AG20443 (cell line): ENCODE measurements at regions not wholly inside any gene's neighbourhood (a gene's known extent, or its start where the extent isn't known, plus 50 kb on each side); places are given as distances from the start of the nearest gene placed in this dataset.
A peak's percentile ranks its signal among the peaks of the same experiment; 100 is the strongest.

Experiments
- DNase-seq: peaks from one replicate; pipeline ENCODE4 v3.0.0; 2012; ENCODE audit warnings: low spot score, mixed read lengths

GRCh38 chr10:28783087-28783486 is 105.8 kb downstream of the BAMBI start:
- DNase-seq = no peak

GRCh38 chr10:28785018-28785417 is 107.7 kb downstream of the BAMBI start:
- DNase-seq = no peak

GRCh38 chr10:28788252-28788651 is 110.9 kb downstream of the BAMBI start:
- no peak for DNase-seq

DNA sequence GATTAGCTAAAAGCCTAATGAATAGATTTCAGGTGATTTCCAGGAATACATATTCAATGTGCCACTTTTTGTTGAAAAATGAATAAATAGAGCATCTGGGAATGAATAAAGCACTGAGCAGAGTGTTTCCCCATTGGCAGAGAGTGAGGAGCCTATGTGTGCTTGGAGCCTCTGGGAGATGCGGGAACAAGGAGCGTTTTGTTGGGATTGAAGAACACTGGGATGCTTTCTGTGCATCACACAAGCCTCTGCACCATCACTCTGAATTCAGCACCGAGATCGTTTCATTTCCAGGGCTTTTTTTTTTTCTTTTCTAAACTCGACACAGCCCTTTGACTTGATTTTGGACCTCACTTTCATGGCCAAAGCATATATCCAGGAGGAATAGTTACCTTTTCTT is 111.4 kb downstream of the BAMBI start:
- DNase-seq = no peak

DNA sequence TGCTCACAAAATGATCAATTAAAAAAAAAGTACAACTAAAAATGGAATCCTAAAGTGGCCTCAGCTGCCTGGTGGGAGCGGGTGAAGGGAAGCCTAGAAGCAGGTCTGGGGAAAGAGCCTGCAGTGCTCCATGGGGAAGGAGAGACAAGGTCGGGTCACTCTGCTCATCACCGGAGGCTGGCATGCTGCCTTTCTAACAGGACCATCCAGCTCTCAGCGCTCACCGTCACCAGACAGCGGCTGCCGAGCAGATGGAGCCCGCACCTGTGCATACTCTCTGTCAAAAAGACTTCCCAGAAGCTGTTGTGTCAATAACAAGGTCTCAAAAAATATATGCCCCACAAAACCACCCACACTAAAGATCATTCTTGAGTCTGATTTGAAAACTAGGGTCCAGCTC is 112.8 kb downstream of the BAMBI start:
- DNase-seq = no peak

- DNase-seq = no peak
Measured at GRCh38 chr10:28793482-28793881, 116.2 kb downstream of the BAMBI start.

DNA sequence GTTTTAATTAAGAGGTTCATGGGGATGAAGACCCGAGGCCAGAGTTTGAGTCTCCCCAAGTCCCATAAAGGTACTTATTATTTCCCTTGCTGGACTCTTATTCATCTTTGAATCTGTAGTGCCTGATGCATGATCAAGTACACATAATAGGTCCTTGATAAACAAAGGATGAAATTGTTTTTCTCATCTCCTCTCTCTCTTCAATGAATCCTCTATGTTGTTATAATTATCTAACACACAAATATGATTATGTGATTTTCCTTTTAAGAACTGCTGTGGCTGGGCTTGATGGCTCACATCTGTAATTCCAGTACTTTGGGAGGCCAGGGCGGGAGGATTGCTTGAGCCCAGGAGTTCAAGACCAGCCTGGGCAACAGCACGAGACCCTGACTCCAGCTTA is 117.7 kb downstream of the BAMBI start:
- no peak for DNase-seq

GRCh38 chr10:28796606-28797512 is 119.5 kb downstream of the BAMBI start:
- no peak for DNase-seq

- no peak for DNase-seq
Measured at GRCh38 chr10:28797904-28798371, 120.6 kb downstream of the BAMBI start.

- no peak for DNase-seq
Measured at GRCh38 chr10:28798428-28798955, 121.2 kb downstream of the BAMBI start.

GRCh38 chr10:28798964-28799363 is 121.6 kb downstream of the BAMBI start:
- DNase-seq = no peak

GRCh38 chr10:28800144-28800543 is 122.8 kb downstream of the BAMBI start:
- peak; percentile 24 for DNase-seq

DNA sequence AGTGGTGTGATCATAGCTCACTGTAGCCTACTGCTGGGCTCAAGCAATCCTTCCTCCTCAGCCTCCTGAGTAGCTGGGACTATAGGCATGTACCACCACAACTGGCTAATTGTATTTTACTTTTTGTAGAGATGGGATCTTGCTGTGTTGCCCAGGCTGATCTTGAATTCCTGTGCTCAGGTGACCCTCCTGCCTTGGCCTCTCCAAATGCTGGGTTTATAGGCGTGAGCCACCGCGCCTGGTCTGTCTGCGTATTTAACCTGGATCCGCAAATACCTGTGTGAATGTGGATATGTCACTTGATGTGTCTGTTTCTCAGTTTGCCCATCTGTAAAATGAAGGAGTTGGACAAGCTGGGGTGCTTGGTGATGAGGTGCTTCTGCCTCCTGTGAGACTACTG is 123.9 kb downstream of the BAMBI start:
- no peak for DNase-seq

- no peak for DNase-seq
Measured at GRCh38 chr10:28801869-28802268, 124.5 kb downstream of the BAMBI start.

GRCh38 chr10:28805390-28805789 is 128.1 kb downstream of the BAMBI start:
- no peak for DNase-seq

DNA sequence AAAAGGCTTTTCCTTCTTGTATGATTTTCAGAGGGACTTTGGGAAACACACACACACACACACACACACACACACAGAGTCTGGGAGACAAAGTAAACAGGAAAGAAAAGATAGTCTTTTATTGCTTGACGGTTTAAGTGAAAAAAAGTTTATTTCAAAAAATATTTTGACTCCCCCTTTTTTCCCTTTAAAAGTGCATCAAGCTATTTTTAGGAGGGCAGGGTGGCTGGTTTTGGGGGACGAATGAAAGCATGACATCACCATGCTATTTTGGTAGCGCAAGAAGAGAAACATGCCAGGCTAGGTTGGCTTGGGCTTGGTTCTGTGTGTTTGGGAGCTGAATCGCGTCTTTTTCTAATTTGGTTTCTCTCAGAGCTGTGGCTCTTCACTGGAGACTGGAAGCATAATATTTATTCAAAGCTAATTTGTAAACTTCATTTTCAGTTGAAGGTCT is 129.2 kb downstream of the BAMBI start:
- no peak for DNase-seq

GRCh38 chr10:28806951-28807759 is 129.8 kb downstream of the BAMBI start:
- no peak for DNase-seq

DNA sequence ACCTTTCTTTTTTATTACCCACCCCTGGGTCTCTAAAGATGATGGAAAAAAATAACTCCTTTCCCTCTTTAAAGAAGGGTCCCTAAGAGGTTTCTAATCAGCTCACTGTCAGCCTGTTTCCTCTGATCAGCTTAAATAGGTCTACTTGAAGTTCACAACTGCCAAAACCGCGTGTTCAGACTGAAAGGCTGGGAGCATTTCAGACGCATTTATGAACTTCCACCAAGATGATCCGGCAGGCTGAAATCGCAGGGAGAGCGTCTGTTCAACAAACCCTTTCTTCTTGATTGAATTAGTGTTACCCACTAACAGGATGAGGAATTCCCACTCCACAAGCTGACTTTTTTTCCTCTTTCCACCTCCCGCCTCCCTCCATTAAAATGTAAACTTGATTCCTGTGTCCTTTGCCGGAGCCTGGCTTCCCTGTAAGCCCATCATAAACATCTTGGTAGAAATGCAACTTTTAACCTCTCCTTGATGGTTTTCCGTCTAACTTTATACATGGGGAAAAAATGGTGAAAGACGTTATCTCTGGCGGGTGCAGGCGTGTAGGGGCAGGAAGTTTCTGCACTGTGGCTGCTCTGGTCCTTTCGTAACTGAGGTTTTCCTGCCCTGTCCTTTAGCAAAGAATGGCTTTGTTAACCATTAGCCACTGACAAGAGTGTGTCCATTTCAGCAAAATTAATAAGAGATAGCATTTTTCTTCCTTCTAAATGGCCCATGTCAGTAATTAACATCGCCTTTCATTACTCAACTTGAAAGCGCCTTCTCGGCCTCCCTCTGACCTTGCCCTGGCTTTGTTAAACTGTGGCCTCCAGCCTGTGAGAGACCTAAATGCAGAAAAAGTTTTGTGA is 130.7 kb downstream of the BAMBI start:
- DNase-seq = no peak

DNA sequence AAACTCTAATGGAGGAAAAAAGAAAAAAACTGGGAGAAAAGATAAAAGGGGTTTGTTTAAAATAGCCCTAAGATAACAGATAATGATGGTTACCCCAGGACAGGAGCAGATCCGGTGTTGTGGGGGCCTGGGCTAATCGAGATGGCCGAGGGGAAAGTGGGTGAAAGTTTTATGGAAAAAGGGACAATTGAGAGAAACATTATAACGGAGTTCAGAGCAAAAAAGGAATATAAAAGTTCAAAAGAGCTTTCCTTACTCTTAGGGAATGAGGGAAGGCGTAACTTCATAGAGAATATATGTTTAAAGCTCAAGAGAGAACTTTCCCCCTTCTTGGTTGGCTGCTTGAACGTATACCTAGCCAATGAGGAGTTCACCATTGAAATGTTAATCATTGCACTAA is 131.4 kb downstream of the BAMBI start:
- DNase-seq = no peak

DNA sequence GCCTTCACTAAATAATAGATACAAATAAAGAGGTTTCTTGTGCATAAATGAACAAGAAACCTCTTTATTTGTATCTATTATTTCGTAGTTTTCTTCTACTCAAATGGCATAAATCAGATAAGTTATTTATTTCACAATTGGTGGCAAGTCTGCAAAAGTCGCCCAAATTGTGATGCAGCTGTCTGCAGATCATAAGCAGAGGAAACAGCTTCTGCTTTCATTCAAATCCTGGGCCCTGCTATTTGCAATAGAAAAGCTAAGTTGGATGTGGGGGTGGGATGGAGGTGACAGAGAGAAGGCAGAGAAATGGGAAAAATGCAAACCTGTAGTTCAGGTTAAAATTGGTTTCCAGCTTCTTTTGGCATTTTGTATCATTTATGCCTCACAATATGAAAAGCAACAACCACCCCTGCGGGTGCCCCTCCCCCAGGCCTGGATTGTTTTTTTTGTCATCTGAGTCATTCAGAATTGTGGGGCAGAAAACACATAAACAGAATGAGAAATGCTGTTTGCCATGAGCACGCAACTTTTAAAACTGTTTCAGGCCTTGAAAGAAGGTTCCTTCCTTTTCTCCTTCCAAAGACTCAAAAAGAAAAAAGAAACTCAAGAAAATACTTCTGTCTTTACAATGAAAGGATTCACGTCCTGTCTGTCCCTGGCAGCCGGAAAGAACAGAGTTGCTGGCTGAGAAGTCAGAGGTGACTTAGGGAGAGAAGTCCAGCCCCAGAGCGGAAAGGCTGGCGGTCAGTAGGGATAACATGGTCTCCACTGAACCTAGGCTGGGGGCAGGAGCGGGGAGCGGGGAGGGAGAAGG is 132.9 kb downstream of the BAMBI start:
- no peak for DNase-seq
